Activated CD8-positive, alpha-beta memory T cell treated with anti-CD3 and anti-CD28 coated beads, Interleukin-2, amount 50 U/mL, for 4 hours (primary cell): ENCODE measurements at regions not wholly inside any gene's neighbourhood (a gene's known extent, or its start where the extent isn't known, plus 50 kb on each side); places are given as distances from the start of the nearest gene placed in this dataset.

ENCODE experiments used
- DNase-seq: peaks from one replicate; pipeline ENCODE4 v3.0.0-alpha.2; 2020

DNA sequence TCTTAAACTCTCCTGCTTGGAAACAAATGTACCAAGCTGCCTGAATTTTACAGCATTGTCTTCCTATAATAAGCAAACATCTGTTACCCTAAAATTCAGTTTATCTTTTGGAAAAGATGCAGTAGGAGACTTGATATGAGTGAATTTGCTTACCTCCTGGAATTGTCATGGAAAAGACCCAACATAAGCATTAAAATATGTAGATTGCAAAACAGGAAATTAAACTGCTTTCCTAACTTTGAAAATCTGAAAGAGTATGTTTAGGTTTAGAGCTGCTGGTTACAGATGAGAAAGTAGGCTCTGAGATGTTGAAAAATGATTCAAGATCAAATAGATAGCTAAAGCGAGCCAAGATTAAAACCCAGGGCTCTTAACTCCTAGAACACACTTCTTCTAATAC, 316.5 kb downstream of the SOX11 start:
- no peak for DNase-seq

DNA sequence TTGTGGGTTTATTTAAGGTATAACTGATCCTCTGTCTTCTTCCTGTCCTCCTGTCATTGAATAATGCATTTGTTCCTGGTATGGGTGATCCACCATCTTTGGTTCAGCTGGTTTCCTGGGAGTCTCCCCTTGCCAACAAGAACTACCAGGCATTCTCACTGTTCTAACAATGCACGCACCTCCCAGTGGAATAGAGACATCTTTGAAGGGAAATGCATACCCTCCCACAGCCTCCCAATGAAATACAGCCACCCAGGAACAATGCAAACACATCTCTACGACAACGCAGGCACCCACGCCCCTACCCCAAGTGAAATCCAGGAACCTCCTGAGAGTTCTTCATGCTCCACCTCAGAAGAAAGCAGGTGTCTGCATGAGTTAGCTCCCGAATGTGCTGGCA, 318.0 kb downstream of the SOX11 start:
- no peak for DNase-seq

- DNase-seq = no peak
Measured at GRCh38 chr2:6011921-6012320, 319.7 kb downstream of the SOX11 start.

DNA sequence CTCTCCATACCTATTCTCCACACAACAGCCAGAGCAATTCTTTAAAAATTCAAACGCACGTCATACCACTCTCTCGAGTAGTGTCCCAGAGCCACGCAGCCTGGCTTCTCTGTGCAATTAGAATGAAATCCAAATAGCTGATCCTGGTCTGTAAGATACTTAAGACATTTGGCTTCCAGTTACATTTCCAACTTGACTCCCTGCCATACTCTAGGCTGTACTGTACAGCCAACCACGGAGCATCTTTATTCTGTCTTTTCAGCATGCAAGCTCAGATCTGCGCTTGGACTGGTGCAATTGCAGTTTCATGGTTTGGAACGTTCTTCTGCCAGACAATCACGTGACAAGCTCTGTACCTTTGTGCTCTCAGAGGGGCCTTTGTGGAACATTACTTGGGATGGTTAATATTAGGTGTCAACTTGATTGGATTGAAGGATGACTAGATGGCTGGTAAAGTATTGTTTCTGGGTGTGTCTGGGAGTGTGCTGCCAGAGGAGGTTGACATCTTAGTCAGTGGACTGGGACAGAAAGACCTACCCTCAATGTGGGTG, 325.6 kb downstream of the SOX11 start:
- no peak for DNase-seq

- DNase-seq = no peak
Measured at GRCh38 chr2:6024229-6024628, 332.0 kb downstream of the SOX11 start.

GRCh38 chr2:6024784-6025183, 332.6 kb downstream of the SOX11 start:
- no peak for DNase-seq

DNA sequence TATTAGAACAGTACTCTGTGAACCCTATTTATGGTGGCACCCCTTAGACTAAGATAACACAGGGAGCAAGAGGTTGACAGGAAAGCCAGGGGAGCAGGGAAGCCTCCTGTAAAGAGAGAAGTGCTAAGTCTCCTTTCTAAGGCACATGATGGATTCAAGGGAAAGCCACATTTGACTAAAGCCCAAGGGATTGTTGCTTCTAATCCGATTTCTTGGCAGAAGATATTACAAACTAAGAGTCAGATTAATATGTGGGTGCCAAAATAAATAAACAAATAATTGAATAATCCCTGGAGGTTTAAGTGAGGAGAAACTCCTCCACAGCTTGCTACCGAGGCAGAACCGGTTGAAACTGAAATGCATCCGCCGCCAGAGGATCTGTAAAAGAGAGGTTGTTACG, 333.2 kb downstream of the SOX11 start:
- no peak for DNase-seq

GRCh38 chr2:6027066-6027465, 334.9 kb downstream of the SOX11 start:
- no peak for DNase-seq

GRCh38 chr2:6031200-6031867, 339.1 kb downstream of the SOX11 start:
- DNase-seq = no peak

DNA sequence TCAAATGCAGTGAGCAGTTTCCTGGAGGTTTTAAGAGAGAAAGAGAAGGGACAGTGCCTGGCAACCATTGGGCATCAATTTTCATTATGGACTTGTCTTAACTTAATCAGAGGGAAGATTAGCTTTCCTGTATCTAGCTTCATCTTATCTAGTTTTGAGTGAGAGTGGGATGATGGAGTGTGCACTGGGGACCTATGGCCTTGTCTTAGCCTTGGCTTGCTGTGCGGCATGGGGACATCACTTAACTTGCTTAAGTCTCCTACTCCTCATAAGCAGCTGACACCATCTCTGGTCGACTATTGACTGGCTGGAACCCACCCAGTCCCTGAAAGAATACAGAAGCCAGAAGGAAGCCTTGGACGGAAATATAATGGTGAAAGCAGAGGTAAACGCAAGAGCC, 344.0 kb downstream of the SOX11 start:
- no peak for DNase-seq

- DNase-seq = no peak
Measured at GRCh38 chr2:6043238-6043637, 351.1 kb downstream of the SOX11 start.

DNA sequence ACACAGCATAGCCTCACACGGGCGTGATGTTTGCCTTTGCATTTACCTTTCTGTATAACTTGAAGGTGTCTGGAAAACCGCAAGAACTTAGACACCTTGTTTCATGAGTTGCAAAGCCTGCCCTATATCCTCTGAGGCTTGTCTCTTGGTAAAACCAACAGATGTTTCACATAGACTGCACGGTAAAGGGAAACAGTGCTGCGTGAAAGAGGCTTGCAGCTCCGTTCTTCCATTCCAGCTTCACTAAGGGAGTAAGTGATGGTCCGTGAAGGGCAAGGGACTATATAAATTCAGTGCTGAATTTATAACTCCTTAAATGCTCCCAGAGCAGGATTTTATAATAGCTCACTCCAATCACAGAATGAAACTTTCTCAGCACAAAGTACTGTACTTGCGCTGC, 360.5 kb downstream of the SOX11 start:
- no peak for DNase-seq

GRCh38 chr2:6053743-6054142, 361.6 kb downstream of the SOX11 start:
- no peak for DNase-seq

DNA sequence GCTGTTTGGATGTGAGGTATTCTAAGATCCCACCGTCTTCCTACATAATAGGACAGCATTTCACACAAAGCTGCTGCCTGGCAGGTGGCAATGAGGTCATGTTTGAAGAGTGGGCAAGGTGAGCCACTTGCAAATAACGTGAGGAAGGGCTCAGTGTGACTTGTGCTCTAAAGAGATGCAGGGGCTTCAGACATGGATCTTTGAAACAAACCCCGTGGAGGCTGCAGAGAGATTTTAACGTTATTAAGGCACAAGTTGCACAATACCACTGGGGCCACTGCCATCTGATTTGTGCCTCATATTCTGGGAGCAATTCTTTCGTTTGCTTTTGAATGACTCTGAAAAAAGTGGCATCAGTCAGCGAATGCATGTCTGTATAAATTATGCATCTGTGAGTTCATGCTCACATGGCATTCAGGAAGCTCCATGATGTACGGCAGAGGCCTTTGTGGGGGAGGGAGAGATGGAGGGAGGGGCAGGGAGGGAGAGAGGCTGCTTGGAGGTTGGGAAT, 362.0 kb downstream of the SOX11 start:
- DNase-seq = no peak

DNA sequence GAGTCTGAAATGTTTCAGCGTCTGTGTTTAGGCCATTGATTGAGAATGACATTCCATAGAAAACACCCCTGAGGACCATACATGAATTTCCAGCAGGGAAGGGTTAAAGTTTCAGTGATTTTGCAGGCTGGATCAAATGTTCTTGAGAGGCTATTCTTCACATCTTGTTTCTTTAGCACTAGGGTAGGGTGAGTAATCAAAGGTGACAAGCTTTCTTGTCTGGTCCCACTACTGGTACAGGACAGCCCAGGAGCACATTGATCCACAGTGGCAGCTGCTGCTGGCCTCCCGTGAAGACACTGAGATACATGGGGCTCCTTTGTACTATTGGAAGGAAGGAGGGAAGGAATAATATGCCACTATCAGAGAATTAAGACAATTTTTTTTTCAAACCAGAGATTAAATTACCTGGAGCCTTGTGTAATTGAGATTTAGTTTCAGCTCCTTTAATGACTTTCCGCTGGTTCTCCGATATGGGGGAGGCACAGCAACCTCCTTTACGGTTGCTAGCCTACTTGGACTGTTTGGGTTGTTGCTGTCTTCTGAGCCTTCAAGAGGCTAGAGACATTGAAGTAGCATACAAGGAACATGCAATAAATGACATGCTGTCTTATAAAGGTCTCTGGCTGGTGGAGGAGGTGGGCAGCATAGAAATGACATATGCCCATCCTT, 368.9 kb downstream of the SOX11 start:
- no peak for DNase-seq

- no peak for DNase-seq
Measured at GRCh38 chr2:6064757-6065156, 372.6 kb downstream of the SOX11 start.

- DNase-seq = no peak
Measured at GRCh38 chr2:6065703-6066102, 373.5 kb downstream of the SOX11 start.

DNA sequence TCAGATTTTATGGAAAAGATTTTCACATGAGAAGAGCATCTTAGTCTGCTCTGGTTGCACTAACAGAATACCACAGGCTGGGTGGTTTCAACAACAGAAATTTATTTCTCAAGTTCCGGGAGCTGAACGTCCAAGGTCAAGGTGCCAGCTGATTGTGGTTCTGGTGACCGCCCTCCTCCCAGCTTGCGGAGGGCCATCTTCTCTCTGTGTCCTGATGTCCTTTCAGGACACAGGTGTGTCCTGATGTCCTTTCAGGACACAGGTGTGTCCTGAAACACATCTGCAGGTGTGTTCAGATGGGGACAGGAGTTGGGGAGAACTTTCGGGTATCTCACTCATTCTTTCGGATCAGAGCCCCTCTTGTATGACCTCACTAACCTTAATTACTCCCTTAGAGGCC, 374.9 kb downstream of the SOX11 start:
- DNase-seq = no peak

DNA sequence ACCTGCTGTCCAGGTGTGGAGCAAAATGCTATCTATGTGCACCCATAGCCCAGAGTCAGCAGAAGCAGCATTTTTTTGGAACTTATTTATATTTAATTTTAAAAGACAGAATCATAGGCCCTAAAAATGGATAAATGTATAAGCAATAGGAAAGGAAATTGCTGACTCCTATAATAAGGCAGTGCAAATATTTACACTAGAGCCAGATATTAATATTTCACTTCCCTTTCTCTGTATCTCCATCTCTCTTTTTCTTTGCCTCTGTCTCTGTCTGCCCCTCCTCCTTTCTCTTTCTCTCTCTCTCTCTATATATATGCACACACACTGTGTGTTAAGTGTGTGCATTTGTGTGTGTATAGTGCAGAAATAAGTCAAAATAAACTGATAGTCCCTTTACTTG, 375.6 kb downstream of the SOX11 start:
- no peak for DNase-seq

DNA sequence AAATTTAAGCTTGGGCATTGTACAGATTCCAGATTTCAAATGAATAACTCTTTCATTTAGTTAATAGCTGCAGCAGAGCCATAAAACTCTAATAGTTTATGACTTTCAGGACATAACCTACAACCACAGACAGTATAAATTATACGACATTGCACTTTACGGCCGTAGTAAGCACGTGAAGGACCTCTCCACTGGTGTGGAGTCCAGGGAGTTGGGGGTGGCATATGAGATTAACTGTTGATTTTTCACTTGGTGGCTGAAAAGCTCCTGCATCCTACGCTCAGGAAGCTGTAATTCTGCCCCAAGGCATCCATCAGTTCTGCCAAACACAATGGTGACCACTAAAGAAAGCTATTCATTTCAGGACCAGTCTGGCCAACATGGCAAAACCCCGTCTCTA, 376.2 kb downstream of the SOX11 start:
- DNase-seq = no peak

DNA sequence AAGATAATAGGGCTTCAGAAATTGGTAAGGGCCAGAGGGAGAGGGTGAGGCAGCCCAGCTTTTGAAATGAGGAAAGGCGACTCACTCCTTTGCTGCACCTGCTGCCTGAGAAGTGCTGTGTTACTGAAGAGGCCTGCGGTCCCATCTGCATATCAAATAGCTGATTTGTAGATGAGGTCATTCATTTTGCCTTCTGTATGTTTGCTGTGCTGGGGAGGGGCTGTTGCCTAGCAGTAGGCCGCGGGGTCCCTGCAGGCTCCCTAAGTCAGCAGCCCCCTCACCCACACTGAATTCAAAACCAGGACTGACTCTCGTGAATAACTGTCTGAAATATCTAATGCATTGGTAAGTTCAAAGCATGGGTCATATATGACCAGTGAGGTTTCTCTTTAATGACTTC, 377.2 kb downstream of the SOX11 start:
- no peak for DNase-seq

GRCh38 chr2:6071519-6071918, 379.3 kb downstream of the SOX11 start:
- DNase-seq = no peak

DNA sequence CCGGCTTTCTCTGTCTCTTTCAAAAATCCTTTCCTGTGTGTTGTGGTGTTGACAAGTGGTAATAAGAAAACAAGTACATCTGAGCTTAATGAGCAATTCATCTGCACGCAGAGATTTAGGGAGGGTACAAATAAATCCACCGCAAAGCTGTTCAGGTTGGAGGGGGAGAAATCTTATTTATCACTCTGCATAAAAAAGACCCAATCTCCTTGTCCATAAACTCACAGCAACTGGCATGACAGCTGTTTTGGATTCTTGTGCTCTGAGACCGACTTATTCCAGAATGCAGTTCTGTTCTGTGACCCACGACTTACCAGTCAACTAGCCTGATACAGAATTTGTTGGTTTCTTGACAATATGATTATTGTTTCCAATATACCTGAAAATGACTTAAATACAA, 380.1 kb downstream of the SOX11 start:
- DNase-seq = no peak

DNA sequence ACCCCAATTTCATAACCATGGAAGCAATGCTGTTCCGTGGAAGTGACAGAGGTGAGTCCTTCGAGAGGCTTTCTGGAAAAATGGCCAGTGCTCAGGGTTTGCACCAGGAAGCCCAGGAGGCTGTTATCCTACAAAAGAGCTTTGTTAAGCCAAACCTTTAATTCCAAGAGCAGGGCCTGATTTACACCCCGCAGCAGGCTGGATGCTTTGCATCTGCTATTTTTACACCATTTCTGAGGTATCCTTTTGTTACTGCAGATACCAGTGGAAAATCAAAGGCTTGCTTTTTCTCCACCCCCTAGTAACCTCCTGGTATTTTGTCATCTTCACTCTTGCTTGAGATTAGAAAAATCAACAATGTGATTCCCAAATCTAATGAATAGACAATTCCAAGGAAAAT, 380.6 kb downstream of the SOX11 start:
- DNase-seq = no peak
